ENCODE measurements at regions not wholly inside any gene's neighbourhood (a gene's known extent, or its start where the extent isn't known, plus 50 kb on each side); places are given as distances from the start of the nearest gene placed in this dataset.

GRCh38 chr3:124444896-124445295 lies 285.4 kb upstream of the UMPS start:
- TF ChIP-seq CTCF (IDR thresholded peaks at IDR 0.05; ENCODE audit: low read depth, low read length): no peak
- no peak for DNase-seq (ENCODE audit: extremely low read depth, low read depth)

GRCh38 chr3:124447845-124448244 lies 282.4 kb upstream of the UMPS start:
- TF ChIP-seq CTCF (IDR thresholded peaks at IDR 0.05; ENCODE audit: low read depth, low read length): no peak
- no peak for DNase-seq (ENCODE audit: extremely low read depth, low read depth)

- DNase-seq (ENCODE audit: extremely low read depth, low read depth): no peak
- no peak for TF ChIP-seq CTCF (IDR thresholded peaks at IDR 0.05; ENCODE audit: low read depth, low read length)
Measured at GRCh38 chr3:124448954-124449353, 281.3 kb upstream of the UMPS start.

GRCh38 chr3:124450366-124450765 lies 279.9 kb upstream of the UMPS start:
- no peak for TF ChIP-seq CTCF (IDR thresholded peaks at IDR 0.05; ENCODE audit: low read depth, low read length)
- no peak for DNase-seq (ENCODE audit: extremely low read depth, low read depth)

GRCh38 chr3:124451630-124452317 lies 278.5 kb upstream of the UMPS start:
- no peak for DNase-seq (ENCODE audit: extremely low read depth, low read depth)
- TF ChIP-seq CTCF (IDR thresholded peaks at IDR 0.05; ENCODE audit: low read depth, low read length): no peak

GRCh38 chr3:124453189-124453588 lies 277.1 kb upstream of the UMPS start:
- no peak for TF ChIP-seq CTCF (IDR thresholded peaks at IDR 0.05; ENCODE audit: low read depth, low read length)

GRCh38 chr3:124455891-124456290 lies 274.4 kb upstream of the UMPS start:
- no peak for TF ChIP-seq CTCF (IDR thresholded peaks at IDR 0.05; ENCODE audit: low read depth, low read length)
- no peak for DNase-seq (ENCODE audit: extremely low read depth, low read depth)

More at GRCh38 chr3:124453189-124453588, 277.1 kb upstream of the UMPS start:
- DNase-seq (ENCODE audit: extremely low read depth, low read depth): no peak
